H1 (cell line): ENCODE measurements at regions not wholly inside any gene's neighbourhood (a gene's known extent, or its start where the extent isn't known, plus 50 kb on each side); places are given as distances from the start of the nearest gene placed in this dataset.

Source experiments
- PHF8 ChIP-seq: fragments of 200-600 bp; sonication (generic); conservative IDR thresholded peaks from 2 replicates; pipeline ENCODE4 v1.7.1; 2012; ENCODE audit warnings: low read depth, mild to moderate bottlenecking, inconsistent platforms, low read length, moderate library complexity
- RNF2 ChIP-seq: fragments of 200-900, 300-1000 bp; sonication (generic); IDR thresholded peaks from 2 replicates; pipeline ENCODE4 v1.7.1; 2016; ENCODE audit warnings: borderline replicate concordance, low read depth, mild to moderate bottlenecking, antibody characterized with exemption, low read length; ENCODE audit not compliant: poor library complexity, severe bottlenecking; ENCODE audit errors: missing control alignments

- TF ChIP-seq PHF8, result no peak
- no peak for TF ChIP-seq RNF2
Observed at GRCh38 chr14:65999865-66000264, 486.3 kb upstream of the CCDC196 start.
